AG04449 (cell line): ENCODE measurements at regions not wholly inside any gene's neighbourhood (a gene's known extent, or its start where the extent isn't known, plus 50 kb on each side); places are given as distances from the start of the nearest gene placed in this dataset.
"Not testable (repeated sequence)": the region's sequence is repeated elsewhere in the genome, so short reads cannot be mapped to it uniquely, and the experiment has no call there.

Source experiments
- CTCF ChIA-PET: fragments of 350-600 bp; formaldehyde crosslinking; extraction: SDS; loops from one replicate; lab custom pipeline; 2021; ENCODE audit warnings: antibody characterized with exemption; lab: Yijun Ruan, JAX
- POLR2A ChIA-PET: fragments of 400-600, 350-600 bp; formaldehyde crosslinking; extraction: SDS; loops from one replicate; lab custom pipeline; 2020; ENCODE audit warnings: antibody characterized with exemption, inconsistent platforms; lab: Yijun Ruan, JAX
- DNase-seq: peaks from one replicate; pipeline ENCODE4 v3.0.0-alpha.2; 2010; ENCODE audit warnings: low read depth, low spot score
- H3K4me3 ChIP-seq: 2 replicates; pipeline ENCODE4 v1.5.1; 2011; ENCODE audit warnings: low read depth, mild to moderate bottlenecking, control low read depth, low read length
- CTCF ChIP-seq: IDR thresholded peaks from one replicate; pipeline ENCODE4 v1.5.1; 2011; ENCODE audit warnings: mild to moderate bottlenecking, moderate library complexity, low read length, control low read depth, inconsistent platforms; ENCODE audit not compliant: insufficient read depth; ENCODE audit errors: missing control alignments

GRCh38 chr3:557972-558371 is 361.4 kb downstream of the CHL1 start:
- no peak for DNase-seq
- ChIA-PET CTCF (no interaction called here), POLR2A (no interaction called here)
- no peak for TF ChIP-seq CTCF
- no peak overlapping the region for H3K4me3 ChIP-seq

DNA sequence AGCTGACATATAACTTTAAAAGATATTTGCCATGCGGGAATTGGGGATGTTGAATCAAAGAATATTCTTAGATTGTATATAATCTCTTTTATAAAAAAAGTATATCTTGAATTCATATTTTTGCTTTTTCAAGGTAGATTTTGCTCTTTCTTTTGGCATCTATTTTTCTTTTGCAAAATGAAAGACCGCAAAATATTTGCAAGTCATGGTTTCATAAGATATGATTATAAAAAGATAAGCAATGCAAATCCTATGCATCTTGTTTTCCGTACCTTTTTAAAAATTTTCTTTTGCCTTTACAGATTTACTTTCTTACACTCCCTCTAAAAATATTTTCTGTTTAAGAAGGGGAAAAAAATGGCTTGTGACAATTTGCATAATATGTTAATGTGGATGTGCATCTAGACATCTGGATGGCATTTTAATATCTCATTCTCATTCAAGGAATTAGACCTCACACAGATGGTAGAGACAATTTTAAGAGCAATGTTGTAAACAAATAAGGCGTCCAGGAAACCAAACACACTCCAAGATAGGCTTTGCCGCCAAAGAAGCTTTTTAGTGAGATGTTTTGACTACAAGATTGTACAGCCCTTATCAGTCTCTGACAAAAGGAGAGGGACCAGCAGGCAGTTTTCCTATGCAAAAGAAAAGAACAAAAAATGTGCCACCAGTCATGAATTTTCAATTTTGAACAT is 371.1 kb downstream of the CHL1 start:
- H3K4me3 ChIP-seq: no peak overlapping the region
- CTCF ChIA-PET: no interaction called here
- no peak for TF ChIP-seq CTCF
- POLR2A ChIA-PET: no interaction called here
- no peak for DNase-seq

- H3K4me3 ChIP-seq, POLR2A ChIA-PET, DNase-seq, CTCF ChIA-PET: not testable (repeated sequence)
Observed at GRCh38 chr3:579529-579928, 383.0 kb downstream of the CHL1 start.

DNA sequence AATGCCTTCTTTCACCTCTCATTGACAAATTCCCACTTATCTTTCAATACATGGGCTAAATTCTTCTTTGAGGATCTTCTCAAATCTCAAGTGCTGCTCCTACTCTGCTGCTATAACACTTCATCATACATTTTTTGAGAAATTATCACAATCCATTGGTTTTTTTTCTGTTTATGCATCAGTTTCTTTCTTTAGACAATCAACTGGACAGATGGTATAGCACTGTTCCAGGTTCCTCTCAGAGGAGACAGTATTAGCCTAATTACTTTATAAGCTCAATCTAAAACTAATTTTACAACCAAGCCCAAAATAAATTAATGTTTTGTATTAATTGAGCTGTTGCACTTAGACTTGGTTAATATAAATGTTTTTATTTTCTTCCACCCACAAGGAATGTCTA is 392.5 kb downstream of the CHL1 start:
- POLR2A ChIA-PET, CTCF ChIA-PET, H3K4me3 ChIP-seq, DNase-seq: not testable (repeated sequence)

- DNase-seq, POLR2A ChIA-PET, H3K4me3 ChIP-seq, CTCF ChIA-PET: not testable (repeated sequence)
Observed at GRCh38 chr3:597304-597703, 400.7 kb downstream of the CHL1 start.

DNA sequence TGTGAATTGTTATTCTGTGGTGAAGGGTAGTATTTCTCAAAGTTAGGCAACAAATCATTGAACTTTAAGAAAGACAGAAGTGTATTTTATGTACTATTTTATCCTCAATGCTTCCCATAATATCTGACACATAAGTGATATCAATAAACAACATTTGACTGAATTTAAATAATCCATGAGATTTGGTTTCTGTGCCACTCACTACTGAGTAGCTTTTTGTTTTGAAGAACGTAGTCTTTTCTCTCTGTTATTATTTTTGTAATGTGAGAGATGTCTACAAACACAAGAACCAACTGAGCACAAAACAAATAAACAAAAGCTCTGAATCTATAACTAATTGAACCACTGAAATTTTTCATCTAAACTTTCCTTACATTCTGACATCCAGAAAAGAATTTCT is 401.2 kb downstream of the CHL1 start:
- DNase-seq, H3K4me3 ChIP-seq, POLR2A ChIA-PET, CTCF ChIA-PET: not testable (repeated sequence)

GRCh38 chr3:607480-607879 is 410.9 kb downstream of the CHL1 start:
- POLR2A ChIA-PET, CTCF ChIA-PET, H3K4me3 ChIP-seq, DNase-seq: not testable (repeated sequence)

DNA sequence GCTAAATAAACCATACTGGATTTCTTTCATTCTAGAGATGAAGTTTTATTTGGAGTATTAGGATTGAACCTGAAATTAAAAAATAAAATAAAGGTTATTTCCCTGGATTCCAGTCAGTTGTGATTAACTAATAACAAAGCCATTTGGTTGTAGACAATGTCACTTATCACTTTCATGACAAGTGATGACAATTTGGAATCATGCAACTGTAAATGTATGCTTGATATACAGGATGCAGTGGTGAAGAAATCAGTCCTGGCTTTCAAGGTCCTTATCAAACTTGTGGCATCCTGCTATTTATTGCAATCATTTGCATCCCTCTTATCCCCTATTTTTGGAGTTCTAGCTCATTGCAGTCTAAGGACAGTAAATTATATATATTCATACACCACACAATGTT is 425.2 kb downstream of the CHL1 start:
- ChIA-PET CTCF (no interaction called here), POLR2A (no interaction called here)
- no peak overlapping the region for H3K4me3 ChIP-seq
- TF ChIP-seq CTCF: no peak
- DNase-seq: no peak

- CTCF ChIA-PET: no interaction called here
- POLR2A ChIA-PET: no interaction called here
Observed at GRCh38 chr3:622314-622713, 425.8 kb downstream of the CHL1 start.

More at GRCh38 chr3:622314-622713, 425.8 kb downstream of the CHL1 start:
- DNase-seq: no peak
- TF ChIP-seq CTCF: no peak
- H3K4me3 ChIP-seq: no peak overlapping the region
